Natural killer cell (primary cell): ENCODE measurements at regions not wholly inside any gene's neighbourhood (a gene's known extent, or its start where the extent isn't known, plus 50 kb on each side); places are given as distances from the start of the nearest gene placed in this dataset.

ENCODE experiments used
- ATAC-seq, 3 donors: fragments of 150-1000 bp in 2 of 3; fragments of 200-7000 bp in 1 of 3; cut with Tn5 transposase; 1 replicate in 1 of 3; 2 replicates in 2 of 3; pipeline ENCODE4 v1.10.0; 2021; ENCODE audit warnings: mild to moderate bottlenecking in 2 of 3, moderate library complexity in 2 of 3
- DNase-seq, 2 donors: peaks; one replicate each; pipeline versions ENCODE4 v3.0.0 to v3.0.0-alpha.2; 2013 to 2021; ENCODE audit warnings: mixed read lengths in 1 of 2
- H3K27ac ChIP-seq: one replicate; pipeline ENCODE4 v1.5.1; 2013; ENCODE audit warnings: mild to moderate bottlenecking, low read length
- H3K27me3 ChIP-seq: one replicate; pipeline ENCODE4 v1.6.1; 2013; ENCODE audit warnings: low read length; ENCODE audit not compliant: control insufficient read depth, insufficient read depth
- H3K36me3 ChIP-seq: one replicate; pipeline ENCODE4 v1.6.1; 2013; ENCODE audit warnings: low read length; ENCODE audit not compliant: control insufficient read depth, insufficient read depth
- H3K4me1 ChIP-seq: one replicate; pipeline ENCODE4 v1.6.1; 2013; ENCODE audit warnings: low read length; ENCODE audit not compliant: control insufficient read depth, insufficient read depth
- H3K4me3 ChIP-seq: one replicate; pipeline ENCODE4 v1.5.1; 2013; ENCODE audit warnings: low read length
- H3K9me3 ChIP-seq: one replicate; pipeline ENCODE4 v1.6.1; 2013; ENCODE audit warnings: low read length; ENCODE audit not compliant: control insufficient read depth, insufficient read depth
- H3K27ac Mint-ChIP-seq, 2 donors: one replicate each; pipeline ENCODE4 v1.8.0; 2022; ENCODE audit warnings: mild to moderate bottlenecking in 2 of 2, mixed read lengths in 2 of 2, moderate library complexity in 1 of 2
- H3K27me3 Mint-ChIP-seq, 2 donors: one replicate each; pipeline ENCODE4 v1.8.0; 2022; ENCODE audit warnings: low read depth in 2 of 2, mixed read lengths in 2 of 2
- H3K36me3 Mint-ChIP-seq: one replicate; pipeline ENCODE4 v1.8.0; 2022; ENCODE audit warnings: mixed read lengths
- H3K4me1 Mint-ChIP-seq, 2 donors: one replicate each; pipeline ENCODE4 v1.8.0; 2022; ENCODE audit warnings: mixed read lengths in 2 of 2
- H3K4me3 Mint-ChIP-seq: one replicate; pipeline ENCODE4 v1.8.0; 2022; ENCODE audit warnings: mild to moderate bottlenecking, moderate library complexity, mixed read lengths
- H3K9me3 Mint-ChIP-seq, 2 donors: one replicate each; pipeline ENCODE4 v1.8.0; 2022; ENCODE audit warnings: mixed read lengths in 2 of 2
- CTCF ChIP-seq: fragments of 200-600 bp; IDR thresholded peaks from one replicate; pipeline ENCODE4 v1.8.0; 2022; ENCODE audit warnings: antibody characterized with exemption
- WGBS: methylation state at CpG from one replicate; pipeline ENCODE4 v1.1.7; 2013; ENCODE audit warnings: missing lambda C conversion rate; ENCODE audit not compliant: insufficient coverage; 5-methylcytosine and 5-hydroxymethylcytosine counted together
- intact Hi-C: fragments of 100-400 bp; cut with micrococcal nuclease; formaldehyde crosslinking; loops from one replicate; pipeline ENCODE4 v1.14.2; 2022

- H3K4me1 ChIP-seq = no peaks in the 10 kb centered on the region
- WGBS = 94% methylated on average over 33 of the region's 33 CpGs
- H3K9me3 Mint-ChIP-seq = no peaks in the 10 kb centered on the region
- ATAC-seq = no peak
- H3K27me3 ChIP-seq = peaks cover 3% of the 10 kb centered on the region
- no peaks in the 10 kb centered on the region for H3K36me3 Mint-ChIP-seq
- no peaks in the 10 kb centered on the region for H3K9me3 ChIP-seq
- H3K4me1 Mint-ChIP-seq = no peaks in the 10 kb centered on the region
- H3K36me3 ChIP-seq = no peaks in the 10 kb centered on the region
- no peak for DNase-seq
- H3K27me3 Mint-ChIP-seq = peaks cover 6 to 8% of the 10 kb centered on the region in 2 donors
- no peak overlapping the region for H3K27ac Mint-ChIP-seq
- intact Hi-C loops = no loop called here
- no peak overlapping the region for H3K27ac ChIP-seq
- H3K4me3 Mint-ChIP-seq = no peak overlapping the region
- H3K4me3 ChIP-seq = no peak overlapping the region
- no peak for TF ChIP-seq CTCF
These were observed 98.7 kb downstream of the ADAMTS15 start for GRCh38 chr11:130546901-130547694.

DNA sequence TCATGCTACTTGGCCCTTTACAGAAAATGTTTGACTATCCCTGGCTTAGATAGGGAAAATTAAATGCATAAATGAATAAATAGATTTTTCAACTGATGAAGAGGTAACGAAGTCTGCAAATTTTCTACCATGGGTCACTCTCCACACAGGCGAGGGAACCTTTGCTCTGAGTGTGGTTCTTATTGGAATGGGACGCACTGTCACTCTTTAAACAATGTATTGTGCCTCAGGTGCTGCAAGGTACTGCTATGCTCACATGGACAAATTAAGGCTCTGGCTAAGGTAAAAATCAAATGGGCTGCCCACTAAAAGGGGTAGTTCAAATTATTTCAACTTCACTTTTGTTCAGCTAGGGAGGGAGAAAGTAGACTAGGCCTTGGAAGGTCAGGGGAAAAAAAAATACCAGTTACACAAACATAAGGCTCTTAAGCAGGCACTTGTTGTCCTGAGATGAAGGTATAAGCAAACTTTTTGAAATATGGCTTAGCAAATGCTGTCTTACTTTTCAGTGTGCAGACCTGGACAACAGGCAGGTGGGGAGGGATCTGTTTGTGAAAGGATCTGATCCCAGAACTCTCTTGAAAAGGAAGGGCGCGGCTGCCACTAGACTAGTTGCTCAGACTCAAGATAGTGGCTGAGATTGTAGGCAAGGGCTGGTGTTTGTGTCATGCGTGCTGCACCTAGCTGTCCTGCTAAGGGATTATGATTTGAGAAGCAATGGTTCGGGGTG, 99.5 kb downstream of the ADAMTS15 start:
- TF ChIP-seq CTCF = no peak

DNA sequence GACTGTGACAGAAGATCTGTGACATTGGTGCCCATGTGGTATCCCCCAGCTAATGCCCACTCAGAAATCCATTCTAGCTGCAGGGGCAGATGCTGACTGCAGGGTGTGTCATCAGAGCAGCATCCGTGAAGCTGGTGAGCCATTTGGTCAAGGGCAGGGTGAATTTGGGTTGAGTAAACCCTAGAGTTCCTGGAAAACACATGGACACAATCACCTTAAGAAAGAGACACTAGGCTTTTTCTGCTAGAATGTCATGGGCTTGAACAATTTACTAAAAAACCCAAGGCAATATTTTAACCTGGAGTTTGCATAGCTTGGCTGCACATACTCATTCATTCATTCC, 100.0 kb downstream of the ADAMTS15 start:
- TF ChIP-seq CTCF = no peak
- 86% methylated on average over 1 of the region's 1 CpG for WGBS
- no peaks in the 10 kb centered on the region for H3K36me3 Mint-ChIP-seq
- no peak overlapping the region for H3K27ac ChIP-seq
- H3K4me3 ChIP-seq = no peak overlapping the region
- no peaks in the 10 kb centered on the region for H3K9me3 ChIP-seq
- DNase-seq (no peak), ATAC-seq (no peak)
- H3K27me3 ChIP-seq = no peaks in the 10 kb centered on the region
- no peak overlapping the region for H3K4me3 Mint-ChIP-seq
- no peaks in the 10 kb centered on the region for H3K4me1 Mint-ChIP-seq
- intact Hi-C loops = no loop called here
- H3K27ac Mint-ChIP-seq = no peak overlapping the region
- H3K4me1 ChIP-seq = no peaks in the 10 kb centered on the region
- no peaks in the 10 kb centered on the region for H3K9me3 Mint-ChIP-seq
- peaks cover 0 to under 1% of the 10 kb centered on the region in 2 donors for H3K27me3 Mint-ChIP-seq
- no peaks in the 10 kb centered on the region for H3K36me3 ChIP-seq

More for the DNA sequence above, 99.5 kb downstream of the ADAMTS15 start:
- Histone ChIP-seq H3K27me3 (no peaks in the 10 kb centered on the region), H3K36me3 (no peaks in the 10 kb centered on the region), H3K4me1 (no peaks in the 10 kb centered on the region), H3K27ac (no peak overlapping the region), H3K9me3 (no peaks in the 10 kb centered on the region), H3K4me3 (no peak overlapping the region)
- Mint-ChIP-seq H3K27ac (no peak overlapping the region), H3K36me3 (no peaks in the 10 kb centered on the region), H3K4me3 (no peak overlapping the region), H3K9me3 (no peaks in the 10 kb centered on the region), H3K27me3 (peaks cover 0 to 2% of the 10 kb centered on the region in 2 donors), H3K4me1 (no peaks in the 10 kb centered on the region)
- 75% methylated on average over 7 of the region's 7 CpGs for WGBS
- DNase-seq (no peak), ATAC-seq (no peak)
- intact Hi-C loops = no loop called here
